Fibroblast of lung (primary cell): ENCODE measurements at regions not wholly inside any gene's neighbourhood (a gene's known extent, or its start where the extent isn't known, plus 50 kb on each side); places are given as distances from the start of the nearest gene placed in this dataset.
A peak's percentile ranks its signal among the peaks of the same experiment; 100 is the strongest.

ENCODE experiments used
- DNase-seq, 2 donors: peaks; one replicate each; pipeline versions ENCODE4 v3.0.0 to v3.0.0-alpha.2; 2010; ENCODE audit warnings: low read depth in 2 of 2
- H2AFZ ChIP-seq: 2 replicates; pipeline ENCODE4 v1.5.1; 2012; ENCODE audit warnings: low read length, control low read depth, inconsistent platforms
- H3K27ac ChIP-seq: 2 replicates; pipeline ENCODE4 v1.5.1; 2011; ENCODE audit warnings: low read length, control low read depth; ENCODE audit not compliant: insufficient read depth
- H3K27me3 ChIP-seq: 2 replicates; pipeline ENCODE4 v1.5.1; 2011; ENCODE audit warnings: mild to moderate bottlenecking, low read length; ENCODE audit not compliant: control insufficient read depth, insufficient read depth
- H3K36me3 ChIP-seq: 2 replicates; pipeline ENCODE4 v1.5.1; 2011; ENCODE audit warnings: low read length; ENCODE audit not compliant: control insufficient read depth, insufficient read depth
- H3K4me1 ChIP-seq: 2 replicates; pipeline ENCODE4 v1.5.1; 2011; ENCODE audit warnings: low read length; ENCODE audit not compliant: control insufficient read depth, insufficient read depth; ENCODE audit errors: extremely low read depth
- H3K4me2 ChIP-seq: 2 replicates; pipeline ENCODE4 v1.5.1; 2011; ENCODE audit warnings: low read length, control low read depth; ENCODE audit not compliant: insufficient read depth; ENCODE audit errors: extremely low read depth
- H3K4me3 ChIP-seq, 4 experiments: fragments of 200-600 bp in 1 of 4; sonication (generic) in 1 of 4; replicated peaks in 1 of 4; 2 replicates each; pipeline ENCODE4 v1.5.1; 2011 to 2016; ENCODE audit warnings: low read length in 4 of 4, low read depth in 3 of 4, mild to moderate bottlenecking in 3 of 4, control low read depth in 2 of 4, inconsistent platforms in 1 of 4, mixed read lengths in 1 of 4; ENCODE audit not compliant: insufficient read depth in 1 of 4; ENCODE audit errors: control extremely low read depth in 1 of 4
- H3K79me2 ChIP-seq: 2 replicates; pipeline ENCODE4 v1.5.1; 2012; ENCODE audit warnings: mild to moderate bottlenecking, low read length, inconsistent platforms; ENCODE audit not compliant: control insufficient read depth, insufficient read depth
- H3K9ac ChIP-seq: 2 replicates; pipeline ENCODE4 v1.5.1; 2011; ENCODE audit warnings: mild to moderate bottlenecking, low read length, control low read depth; ENCODE audit not compliant: insufficient read depth
- H3K9me3 ChIP-seq: 2 replicates; pipeline ENCODE4 v1.5.1; 2012; ENCODE audit warnings: low read depth, low read length; ENCODE audit not compliant: control insufficient read depth, insufficient read depth
- H4K20me1 ChIP-seq: 2 replicates; pipeline ENCODE4 v1.5.1; 2011; ENCODE audit warnings: low read length; ENCODE audit not compliant: control insufficient read depth, insufficient read depth; ENCODE audit errors: extremely low read depth
- EZH2 ChIP-seq: IDR thresholded peaks from 2 replicates; pipeline ENCODE4 v1.5.1; 2012; ENCODE audit warnings: low read length, control low read depth, mild to moderate bottlenecking; ENCODE audit errors: missing control alignments
- TF ChIP-seq, protein P1 (sequence below), 2 donors: IDR thresholded peaks in 1 of 2; conservative IDR thresholded peaks in 1 of 2; 1 replicate in 1 of 2; 2 replicates in 1 of 2; pipeline ENCODE4 v1.5.1; 2011 to 2012; ENCODE audit warnings: low read length in 2 of 2, control low read depth in 1 of 2, inconsistent platforms in 1 of 2, low read depth in 1 of 2, mild to moderate bottlenecking in 1 of 2

DNA sequence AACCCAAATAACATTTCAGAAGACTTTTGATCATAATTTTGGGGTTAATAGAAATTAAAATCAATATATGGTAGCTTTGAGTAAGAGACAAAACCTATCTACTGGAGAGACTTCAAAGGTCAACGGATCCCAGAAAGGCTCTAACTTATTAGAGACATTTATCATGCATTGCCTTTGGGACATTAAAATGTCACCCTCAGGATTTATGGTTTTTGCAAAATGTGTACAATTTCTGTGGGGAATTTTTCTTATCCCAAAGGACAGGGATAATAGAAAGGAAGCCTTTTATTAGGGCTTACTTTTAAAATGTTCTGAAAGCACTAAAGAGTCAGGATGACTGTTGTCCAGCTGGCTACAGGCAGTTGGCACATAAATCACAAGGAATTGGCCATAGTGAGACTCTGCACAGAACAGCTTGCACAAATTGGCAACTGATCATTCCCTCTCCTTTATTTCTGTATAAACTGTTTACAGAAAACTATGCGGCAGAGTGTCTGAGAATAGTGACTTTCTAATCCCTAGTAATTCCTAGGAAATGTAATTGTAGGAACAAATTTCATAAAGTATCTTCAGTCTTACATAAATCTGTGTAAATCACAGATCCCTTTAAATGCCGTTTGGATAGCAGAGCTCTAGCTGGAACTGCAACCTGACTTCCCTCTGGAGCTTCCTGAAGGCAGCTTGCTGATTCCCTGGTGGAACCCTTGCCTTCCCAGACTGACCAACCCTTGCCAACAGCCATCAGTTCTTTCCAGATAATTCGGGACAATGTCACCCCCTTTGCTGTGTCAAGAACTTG, 201.1 kb upstream of the PREP start:
- no peaks in the 10 kb centered on the region for H3K36me3 ChIP-seq
- H3K79me2 ChIP-seq = no peaks in the 10 kb centered on the region
- no peaks in the 10 kb centered on the region for H4K20me1 ChIP-seq
- peak; percentile 31 to 95 for DNase-seq
- no peaks in the 10 kb centered on the region for H3K27me3 ChIP-seq
- H3K9me3 ChIP-seq = no peaks in the 10 kb centered on the region
- H3K4me2 ChIP-seq = no peak overlapping the region
- H3K4me1 ChIP-seq = peaks cover 24% of the 10 kb centered on the region
- no peak for TF ChIP-seq EZH2
- TF ChIP-seq, protein P1, sequence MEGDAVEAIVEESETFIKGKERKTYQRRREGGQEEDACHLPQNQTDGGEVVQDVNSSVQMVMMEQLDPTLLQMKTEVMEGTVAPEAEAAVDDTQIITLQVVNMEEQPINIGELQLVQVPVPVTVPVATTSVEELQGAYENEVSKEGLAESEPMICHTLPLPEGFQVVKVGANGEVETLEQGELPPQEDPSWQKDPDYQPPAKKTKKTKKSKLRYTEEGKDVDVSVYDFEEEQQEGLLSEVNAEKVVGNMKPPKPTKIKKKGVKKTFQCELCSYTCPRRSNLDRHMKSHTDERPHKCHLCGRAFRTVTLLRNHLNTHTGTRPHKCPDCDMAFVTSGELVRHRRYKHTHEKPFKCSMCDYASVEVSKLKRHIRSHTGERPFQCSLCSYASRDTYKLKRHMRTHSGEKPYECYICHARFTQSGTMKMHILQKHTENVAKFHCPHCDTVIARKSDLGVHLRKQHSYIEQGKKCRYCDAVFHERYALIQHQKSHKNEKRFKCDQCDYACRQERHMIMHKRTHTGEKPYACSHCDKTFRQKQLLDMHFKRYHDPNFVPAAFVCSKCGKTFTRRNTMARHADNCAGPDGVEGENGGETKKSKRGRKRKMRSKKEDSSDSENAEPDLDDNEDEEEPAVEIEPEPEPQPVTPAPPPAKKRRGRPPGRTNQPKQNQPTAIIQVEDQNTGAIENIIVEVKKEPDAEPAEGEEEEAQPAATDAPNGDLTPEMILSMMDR (conservative IDR thresholded peaks at IDR 0.05 in 1 of 2, IDR thresholded peaks at IDR 0.05 in 1 of 2; ENCODE audit: low read depth in 1 of 2, low read length in 2 of 2) = no peak
- H3K27ac ChIP-seq = no peak overlapping the region
- H3K9ac ChIP-seq = no peak overlapping the region
- H2AFZ ChIP-seq = no peak overlapping the region
- no peak overlapping the region for H3K4me3 ChIP-seq

DNA sequence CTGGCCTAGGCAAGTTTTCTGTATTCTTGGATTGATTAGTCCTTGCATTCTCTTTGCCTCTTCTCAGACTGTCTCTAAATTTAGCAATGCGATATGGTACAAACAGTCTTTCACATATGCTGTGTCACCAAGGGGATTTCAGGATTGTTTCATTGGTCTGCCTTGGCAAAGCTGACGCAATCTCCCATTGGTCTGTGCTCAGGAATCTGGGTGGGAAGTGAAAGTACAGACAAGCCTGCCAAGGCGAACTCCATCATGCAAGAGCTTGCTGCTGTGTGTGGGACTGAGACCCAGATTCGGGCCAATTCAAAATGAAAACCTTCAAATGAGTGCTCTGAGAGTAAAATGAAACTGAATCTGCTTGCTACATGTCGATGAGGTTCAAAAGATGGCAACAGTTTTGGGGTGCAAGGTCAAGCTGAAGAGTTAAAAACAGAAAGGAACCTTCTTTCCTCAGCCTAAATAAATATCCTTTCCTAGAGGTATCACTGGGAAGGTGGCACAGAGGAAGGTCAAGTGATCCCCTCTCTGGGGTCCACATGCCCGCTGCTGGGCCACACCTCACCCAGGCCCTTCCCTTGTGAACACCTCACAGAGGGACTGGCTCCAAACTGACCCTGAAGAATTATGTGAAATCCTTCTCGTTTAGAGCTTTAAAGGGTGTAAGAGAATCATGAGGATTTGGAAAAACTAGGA, 198.8 kb upstream of the PREP start:
- no peaks in the 10 kb centered on the region for H3K36me3 ChIP-seq
- no peaks in the 10 kb centered on the region for H3K27me3 ChIP-seq
- H3K27ac ChIP-seq = peak overlapping the region; percentile 87
- H3K4me3 ChIP-seq = peak overlapping the region; percentile 7 to 31 (median 12)
- H3K9ac ChIP-seq = peak overlapping the region; percentile 59
- H3K79me2 ChIP-seq = no peaks in the 10 kb centered on the region
- H2AFZ ChIP-seq = peak overlapping the region; percentile 68
- H3K9me3 ChIP-seq = no peaks in the 10 kb centered on the region
- DNase-seq = peak; percentile 98 to 100
- H3K4me1 ChIP-seq = peaks cover 19% of the 10 kb centered on the region
- TF ChIP-seq EZH2 = no peak
- TF ChIP-seq, protein P1 (conservative IDR thresholded peaks at IDR 0.05 in 1 of 2, IDR thresholded peaks at IDR 0.05 in 1 of 2; ENCODE audit: low read depth in 1 of 2, low read length in 2 of 2) = no peak
- no peaks in the 10 kb centered on the region for H4K20me1 ChIP-seq
- peak overlapping the region; percentile 92 for H3K4me2 ChIP-seq
